Neural progenitor cell (in vitro differentiated cells): ENCODE measurements at regions not wholly inside any gene's neighbourhood (a gene's known extent, or its start where the extent isn't known, plus 50 kb on each side); places are given as distances from the start of the nearest gene placed in this dataset.

Source experiments
- CTCF ChIP-seq: fragments of 200-600 bp; sonication (generic); IDR thresholded peaks from 2 replicates; pipeline ENCODE4 v1.5.1; 2017; ENCODE audit warnings: antibody characterized with exemption, mild to moderate bottlenecking
- EZH2phosphoT487 ChIP-seq: fragments of 200-600 bp; sonication (generic); IDR thresholded peaks from 2 replicates; pipeline ENCODE4 v1.6.1; 2017; ENCODE audit warnings: antibody characterized with exemption

GRCh38 chr10:5584895-5585516 is 60.2 kb downstream of the CALML3 start:
- no peak for TF ChIP-seq CTCF
- TF ChIP-seq EZH2phosphoT487, result no peak
